NCI-H526 (cell line): ENCODE measurements at regions not wholly inside any gene's neighbourhood (a gene's known extent, or its start where the extent isn't known, plus 50 kb on each side); places are given as distances from the start of the nearest gene placed in this dataset.
"Not testable (repeated sequence)": the region's sequence is repeated elsewhere in the genome, so short reads cannot be mapped to it uniquely, and the experiment has no call there.

Experiments used
- DNase-seq, 2 experiments: peaks; one replicate each; lab custom pipeline; 2025; lab: John Stamatoyannopoulos, UW

DNA sequence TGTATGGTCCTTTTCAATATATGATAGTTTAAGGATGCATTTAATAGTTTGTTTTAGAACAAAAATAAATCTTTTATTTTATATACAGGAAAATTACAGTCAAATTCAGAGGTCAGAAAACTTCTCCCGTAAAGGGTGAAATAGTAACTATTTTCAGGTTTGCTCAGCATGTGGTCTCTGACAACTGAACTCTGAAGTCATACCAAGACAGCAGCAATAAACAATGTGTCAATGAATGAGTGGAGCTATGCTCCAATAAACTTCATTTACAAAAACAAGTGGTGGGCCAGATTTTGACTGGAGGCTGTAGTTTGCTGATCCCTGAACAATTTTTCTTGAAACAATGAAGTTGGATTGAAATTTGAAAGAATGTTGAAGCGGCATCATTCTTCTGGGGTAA lies 123.6 kb downstream of the ZNF248 start:
- no peak for DNase-seq

GRCh38 chr10:37732685-37733084 lies 124.7 kb downstream of the ZNF248 start:
- DNase-seq: no peak

DNA sequence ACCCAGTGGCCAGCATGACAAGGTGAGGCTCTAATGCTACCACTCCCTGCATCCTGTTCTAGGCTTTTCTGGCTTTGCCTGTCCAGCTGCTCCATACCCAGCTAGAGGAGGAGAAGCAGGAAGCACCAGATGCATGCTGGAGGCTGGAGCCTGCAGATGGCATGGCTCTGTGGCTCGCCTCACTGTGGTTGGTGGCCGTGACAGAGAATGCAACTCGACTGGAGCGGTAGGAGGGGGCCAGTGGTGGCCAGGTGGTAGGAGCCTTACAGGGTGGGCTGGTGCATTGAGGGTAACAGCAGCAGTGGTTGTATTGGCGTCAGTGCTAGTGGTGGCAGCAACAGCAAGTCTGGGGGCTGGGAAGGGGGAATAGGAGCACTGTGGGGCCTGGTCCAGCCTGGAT lies 128.6 kb downstream of the ZNF248 start:
- no peak for DNase-seq

DNA sequence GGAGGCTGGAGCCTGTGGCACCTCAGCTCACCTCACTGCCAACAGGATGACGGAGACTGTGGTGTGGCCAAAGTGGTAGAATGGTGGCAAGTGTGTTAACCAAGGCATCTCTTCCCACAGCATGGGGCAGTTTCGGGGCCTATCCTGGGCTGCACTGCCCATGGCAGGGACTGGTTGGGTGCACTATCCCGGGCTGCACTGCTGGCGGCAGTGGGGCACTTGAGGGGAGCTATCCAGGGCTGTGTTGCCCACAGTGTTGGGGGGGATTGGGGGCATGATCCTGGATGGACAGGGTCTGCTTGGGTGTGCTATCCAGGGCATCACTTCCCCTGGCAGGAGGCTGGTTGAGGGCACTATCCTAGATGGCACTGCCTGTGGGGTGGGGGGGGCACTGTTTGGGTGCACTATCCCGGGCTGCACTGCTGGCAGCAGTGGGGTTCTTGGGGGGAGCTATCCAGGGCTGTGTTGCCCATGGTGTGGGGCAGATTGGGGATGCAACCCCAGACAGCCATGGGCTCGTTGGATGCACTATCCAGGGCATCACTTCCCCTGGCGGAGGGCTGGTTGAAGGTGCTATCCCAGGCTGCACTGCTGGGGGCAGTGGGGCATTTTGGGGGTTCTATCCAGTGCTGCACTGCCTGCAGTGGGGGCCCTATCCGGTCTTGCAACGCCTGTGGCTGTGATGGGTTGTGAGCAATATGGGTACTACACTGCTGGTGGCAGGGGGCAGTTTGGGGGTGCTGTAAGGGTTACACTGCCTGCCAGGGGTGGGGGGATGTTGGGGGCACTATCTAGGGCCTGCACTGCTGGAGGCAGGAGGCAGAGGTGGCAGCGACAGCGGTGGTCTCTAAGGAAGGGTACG lies 129.7 kb downstream of the ZNF248 start:
- DNase-seq: no peak

DNA sequence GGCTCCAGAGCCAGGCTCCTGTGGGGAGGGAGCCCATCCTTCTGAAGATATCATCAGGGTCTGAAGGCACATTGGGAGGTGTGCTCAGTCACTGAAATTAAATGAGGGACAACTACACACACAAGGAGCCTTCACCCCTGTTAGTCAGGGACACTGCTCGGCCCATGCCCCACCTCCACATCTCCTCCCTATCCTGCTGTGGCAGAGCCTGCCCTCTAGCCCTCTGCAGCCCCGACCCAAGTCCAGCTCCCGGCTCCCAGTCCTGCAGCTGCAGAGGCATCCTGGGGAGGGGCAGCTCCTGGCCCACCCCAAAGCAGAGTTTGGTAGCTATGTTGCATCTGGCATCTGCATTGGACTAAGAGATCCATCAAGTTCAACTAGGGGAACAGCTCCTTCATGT lies 136.3 kb downstream of the ZNF248 start:
- no peak for DNase-seq

DNA sequence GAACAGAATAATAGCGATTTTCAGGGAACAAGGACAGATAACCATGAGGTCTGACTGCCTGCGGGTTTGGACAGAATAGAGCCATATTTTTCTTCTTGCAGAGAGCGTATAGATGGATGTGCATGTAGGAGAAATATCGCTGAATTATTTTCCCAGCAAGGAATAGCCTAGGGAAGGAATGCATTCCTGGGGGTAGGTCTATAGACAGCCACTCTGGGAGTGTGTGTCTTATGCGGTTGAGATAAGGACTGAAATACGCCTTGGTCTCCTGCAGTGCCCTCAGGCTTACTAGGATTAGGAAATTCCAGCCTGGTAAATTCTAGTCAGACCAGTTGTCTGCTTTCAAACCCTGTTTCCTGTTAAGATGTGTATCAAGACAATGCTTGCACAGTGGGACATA lies 139.3 kb downstream of the ZNF248 start:
- DNase-seq: not testable (repeated sequence)

DNA sequence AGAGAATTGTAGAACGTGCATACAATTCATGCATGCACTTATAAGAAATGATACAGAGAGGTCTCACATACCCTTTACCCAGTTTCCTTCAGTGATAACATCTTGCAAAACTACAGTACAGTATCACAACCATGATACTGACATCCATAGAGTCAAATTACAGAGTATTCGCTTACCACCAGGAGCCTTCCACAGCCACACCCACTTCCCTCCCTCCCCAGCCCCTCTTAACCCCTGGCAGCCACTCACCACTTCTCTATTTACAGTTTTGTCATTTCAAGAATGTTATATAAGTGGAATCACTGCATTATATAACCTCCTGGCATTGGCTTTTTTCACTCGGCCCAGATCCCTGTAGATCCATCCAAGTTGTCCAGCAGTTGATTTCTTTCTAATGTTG lies 143.8 kb downstream of the ZNF248 start:
- no peak for DNase-seq

- no peak for DNase-seq
Observed at GRCh38 chr10:37713132-37713501, 144.3 kb downstream of the ZNF248 start.

GRCh38 chr10:37712489-37713131 lies 144.8 kb downstream of the ZNF248 start:
- DNase-seq: no peak

DNA sequence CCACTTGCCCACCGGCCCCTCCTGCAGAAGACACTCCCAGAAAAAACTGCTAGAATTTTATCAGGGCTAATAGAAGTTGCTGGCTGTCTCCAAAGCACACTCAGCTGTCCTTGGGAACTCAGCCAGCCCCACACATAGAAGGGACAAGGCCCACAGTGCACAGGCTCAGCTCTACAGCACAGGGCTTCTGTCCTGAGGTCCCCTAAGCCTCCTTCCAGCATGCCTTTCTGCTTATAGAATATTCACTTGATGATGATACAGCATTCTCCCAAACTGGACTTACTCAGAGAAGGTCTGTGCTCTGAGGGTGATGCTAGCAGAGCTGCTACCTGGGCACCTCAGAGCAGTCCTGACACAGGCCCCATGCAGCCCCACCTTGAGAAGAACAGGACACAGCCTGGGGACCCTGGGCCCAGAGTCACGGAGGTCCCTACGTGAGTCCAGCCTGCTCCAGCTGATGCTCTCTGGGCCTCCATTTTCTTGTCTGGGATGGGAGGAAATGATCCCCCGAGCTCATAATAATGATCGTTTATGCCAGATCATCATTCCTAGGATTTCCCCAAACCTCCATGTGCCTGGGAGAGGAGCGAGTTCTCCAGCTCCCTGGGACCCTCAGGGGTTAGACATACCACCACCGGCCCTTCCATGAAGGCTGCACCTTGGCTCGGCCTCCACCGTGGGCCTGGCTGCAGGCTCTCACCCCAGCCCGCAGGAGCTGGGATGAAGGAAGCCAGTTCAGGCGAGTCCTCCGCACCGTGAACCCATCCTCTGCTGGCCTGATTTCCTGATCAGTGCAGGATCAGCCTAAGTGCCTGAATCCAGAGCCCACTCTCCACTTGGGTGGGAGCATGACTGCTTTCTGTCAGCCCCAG lies 145.6 kb downstream of the ZNF248 start:
- DNase-seq: no peak

- DNase-seq: no peak
Observed at GRCh38 chr10:37710831-37711616, 146.4 kb downstream of the ZNF248 start.

DNA sequence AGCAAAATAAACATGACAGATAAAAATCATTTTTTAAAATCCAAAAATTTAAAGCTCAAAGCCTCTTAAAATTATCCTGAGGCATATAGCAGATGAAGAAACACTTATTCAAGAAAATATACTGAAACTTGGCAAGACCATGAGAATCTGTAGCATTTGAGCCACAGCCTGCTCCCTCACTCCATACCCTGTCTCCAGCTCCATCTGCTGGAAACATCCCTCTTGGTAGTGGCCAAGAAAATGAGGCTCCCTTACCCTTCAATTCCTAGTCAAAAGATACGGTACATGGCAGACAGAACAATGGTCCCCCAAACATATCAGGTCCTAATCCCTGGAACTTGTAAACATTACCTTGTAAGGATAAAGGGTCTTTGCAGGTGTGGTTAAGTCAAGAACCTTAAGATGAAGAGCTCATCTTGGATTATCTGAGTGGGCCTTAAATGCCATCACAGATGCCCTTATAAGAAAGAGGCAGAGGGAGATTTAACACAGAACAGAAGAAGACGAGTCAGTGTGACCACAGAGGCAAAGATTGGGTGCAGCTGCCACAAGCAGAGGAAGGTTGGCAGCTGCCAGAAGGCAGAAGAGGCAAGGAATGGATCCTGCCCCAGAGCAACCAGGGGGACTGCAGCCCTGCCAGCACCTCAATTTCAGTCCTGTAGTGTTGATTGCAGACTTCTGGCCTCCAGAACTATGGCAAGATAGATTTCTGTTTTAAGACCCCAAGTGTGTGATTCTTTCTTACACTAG lies 149.4 kb downstream of the ZNF248 start:
- DNase-seq: no peak

- no peak for DNase-seq
Observed at GRCh38 chr10:37704566-37704965, 152.8 kb downstream of the ZNF248 start.

DNA sequence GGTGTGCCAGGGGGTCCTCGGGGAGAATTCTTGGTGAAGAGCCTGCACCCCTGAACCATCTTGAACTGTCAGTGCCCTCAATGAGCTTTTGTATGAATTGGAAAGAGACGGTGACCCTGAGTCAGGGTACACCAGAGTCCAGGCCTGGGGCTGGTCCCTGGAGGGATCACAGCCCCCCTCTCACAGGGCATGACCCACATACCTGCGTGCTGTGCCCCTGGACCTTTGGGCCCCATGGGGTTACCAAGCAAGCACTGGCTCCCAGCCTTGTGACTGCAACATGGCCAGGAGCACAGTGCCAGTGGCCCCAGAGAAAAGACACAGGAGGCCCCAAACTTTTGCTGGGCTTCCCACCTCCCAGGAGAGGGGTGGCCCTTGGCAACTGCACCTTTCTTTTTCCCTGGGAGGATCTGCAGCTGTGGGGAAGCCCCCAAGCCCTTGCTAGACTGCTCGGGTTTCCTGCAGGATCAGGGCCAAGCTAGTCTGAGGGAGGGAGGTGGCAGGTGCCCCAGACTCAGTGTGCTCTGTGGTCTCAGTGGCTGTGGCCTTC lies 153.5 kb downstream of the ZNF248 start:
- DNase-seq: no peak

DNA sequence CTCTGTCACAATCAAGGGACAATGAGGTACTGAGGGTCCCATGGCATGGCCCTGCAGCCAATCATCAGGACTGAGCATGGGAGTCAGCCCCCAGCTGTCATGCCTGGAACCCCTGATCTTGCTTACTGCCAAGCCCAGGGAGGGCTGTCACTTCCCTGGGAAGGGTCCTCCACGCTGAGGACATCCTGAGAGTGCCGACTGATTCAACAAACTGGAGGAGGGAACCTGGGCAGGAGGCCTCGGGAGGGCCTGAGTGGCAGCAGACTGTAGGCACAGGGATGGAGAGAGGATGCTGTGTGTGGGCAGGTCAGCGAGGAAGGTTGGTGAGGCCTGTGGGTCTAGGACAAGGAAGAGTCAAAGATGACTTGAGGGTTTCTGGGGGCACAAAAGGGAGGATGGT lies 154.3 kb downstream of the ZNF248 start:
- DNase-seq: no peak

- DNase-seq: no peak
Observed at GRCh38 chr10:37701781-37702493, 155.5 kb downstream of the ZNF248 start.

GRCh38 chr10:37700886-37701780 lies 156.3 kb downstream of the ZNF248 start:
- DNase-seq: no peak

GRCh38 chr10:37687581-37687980 lies 169.8 kb downstream of the ZNF248 start:
- DNase-seq: no peak
